Body of pancreas (tissue), 4 donors: ENCODE measurements at regions not wholly inside any gene's neighbourhood (a gene's known extent, or its start where the extent isn't known, plus 50 kb on each side); places are given as distances from the start of the nearest gene placed in this dataset.

Experiments used
- CTCF ChIP-seq, 7 experiments: fragments of 450-650 bp in 4 of 7; fragments of 200-600 bp in 3 of 7; sonication (generic) in 3 of 7; IDR thresholded peaks; one replicate each; pipeline ENCODE4 v1.5.1; 2016 to 2019; ENCODE audit warnings: antibody characterized with exemption in 7 of 7
- POLR2A ChIP-seq, 3 donors: fragments of 450-650 bp; IDR thresholded peaks; one replicate each; pipeline ENCODE4 v1.6.1; 2016; ENCODE audit warnings: antibody characterized with exemption in 3 of 3, mild to moderate bottlenecking in 2 of 3

DNA sequence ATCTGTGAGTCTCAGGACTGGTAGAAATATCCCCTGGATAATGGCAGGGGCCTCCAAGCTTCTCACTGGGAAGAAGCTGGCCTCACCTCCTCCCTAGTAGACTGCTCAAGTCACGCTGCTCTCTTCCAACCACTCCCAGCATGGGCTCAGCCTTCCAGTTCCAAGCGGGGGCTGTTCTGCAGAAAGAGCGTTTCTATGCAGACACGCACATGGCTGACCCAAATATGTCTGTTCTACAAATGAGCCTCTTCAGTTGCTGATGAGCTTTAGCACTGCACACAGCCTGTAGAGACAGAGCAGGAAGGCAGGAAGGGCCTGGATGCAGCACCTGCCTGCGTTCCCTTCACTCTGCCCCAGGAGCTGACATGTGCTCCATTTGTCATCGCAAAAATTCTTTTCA lies 523.9 kb upstream of the MGMT start:
- no peak for TF ChIP-seq CTCF (IDR thresholded peaks at IDR 0.05)
- no peak for TF ChIP-seq POLR2A (IDR thresholded peaks at IDR 0.05)
